ENCODE measurements at regions not wholly inside any gene's neighbourhood (a gene's known extent, or its start where the extent isn't known, plus 50 kb on each side); places are given as distances from the start of the nearest gene placed in this dataset.
"Not testable (repeated sequence)": the region's sequence is repeated elsewhere in the genome, so short reads cannot be mapped to it uniquely, and the experiment has no call there.

GRCh38 chr3:175940243-175940642, 1081.1 kb downstream of the NAALADL2 start:
- no peak for TF ChIP-seq CTCF (IDR thresholded peaks at IDR 0.05)
- H3K4me1 ChIP-seq, result no peaks in the 10 kb centered on the region
- no peaks in the 10 kb centered on the region for H3K36me3 ChIP-seq
- DNase-seq (no peak), ATAC-seq (no peak)
- WGBS, 2 donors, result 87 to 88% methylated on average over 5 of the region's 5 CpGs
- intact Hi-C loops (cut with DNase I), result no loop called here
- H3K27ac ChIP-seq, result no peak overlapping the region
- H3K9me3 ChIP-seq, result peaks cover 0 to 67% (median 4%) of the 10 kb centered on the region in 11 donors
- H3K4me3 ChIP-seq, result no peak overlapping the region
- no peaks in the 10 kb centered on the region for H3K27me3 ChIP-seq

GRCh38 chr3:175937367-175937766, 1078.2 kb downstream of the NAALADL2 start:
- H3K4me1 ChIP-seq; H3K4me3 ChIP-seq; DNase-seq; ATAC-seq; H3K36me3 ChIP-seq; H3K27me3 ChIP-seq; intact Hi-C loops (cut with DNase I); H3K27ac ChIP-seq: not testable (repeated sequence)
- WGBS, 2 donors, result 95 to 96% methylated on average over 22 of the region's 22 CpGs
- H3K9me3 ChIP-seq, result peaks cover 0 to 51% (median 5%) of the 10 kb centered on the region in 11 donors

DNA sequence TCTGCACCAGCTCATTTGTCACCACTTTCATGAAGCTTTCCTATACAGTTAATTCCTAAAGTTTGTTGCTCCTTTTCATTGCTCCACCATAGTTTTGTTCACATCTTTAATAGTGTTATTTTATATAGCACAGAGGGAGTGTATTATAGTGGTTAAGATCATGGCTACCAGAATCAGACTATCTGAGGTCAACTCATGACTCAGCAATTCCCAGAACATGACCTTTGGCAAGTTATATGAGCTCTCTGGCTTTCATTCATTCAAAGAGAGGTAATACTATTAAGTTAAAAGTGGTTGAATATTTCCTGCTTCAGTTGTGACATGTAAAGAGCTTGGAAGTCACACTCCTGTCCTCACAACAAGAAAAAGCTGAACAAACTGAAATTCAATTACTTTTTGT, 1073.5 kb downstream of the NAALADL2 start:
- ATAC-seq (no peak), DNase-seq (no peak)
- no peaks in the 10 kb centered on the region for H3K4me1 ChIP-seq
- no peak overlapping the region for H3K27ac ChIP-seq
- no peaks in the 10 kb centered on the region for H3K36me3 ChIP-seq
- no peak for TF ChIP-seq CTCF (IDR thresholded peaks at IDR 0.05)
- H3K4me3 ChIP-seq, result no peak overlapping the region
- peaks cover 0 to 45% (median 5%) of the 10 kb centered on the region in 11 donors for H3K9me3 ChIP-seq
- no peaks in the 10 kb centered on the region for H3K27me3 ChIP-seq
- intact Hi-C loops (cut with DNase I), result no loop called here

DNA sequence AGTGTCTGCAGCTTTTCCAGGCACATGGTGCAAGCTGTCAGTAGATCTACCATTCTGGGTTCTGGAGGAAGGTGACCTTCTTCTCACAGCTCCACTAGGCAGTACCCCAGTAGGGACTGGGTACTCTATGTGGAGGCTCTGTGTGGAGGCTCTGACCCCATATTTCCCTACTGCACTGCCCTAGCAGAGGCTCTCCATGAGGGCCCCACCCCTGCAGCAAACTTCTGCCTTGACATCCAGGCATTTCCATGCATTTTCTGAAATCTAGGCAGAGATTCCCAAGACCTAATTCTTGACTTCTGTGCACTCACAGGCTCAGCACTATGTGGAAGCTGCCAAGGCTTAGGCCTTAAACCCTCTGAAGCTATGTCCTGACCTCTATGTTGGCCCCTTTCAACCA, 1060.0 kb downstream of the NAALADL2 start:
- Histone ChIP-seq H3K27ac (no peak overlapping the region), H3K4me1 (no peaks in the 10 kb centered on the region), H3K9me3 (peaks cover 0 to 49% (median 4%) of the 10 kb centered on the region in 11 donors), H3K4me3 (no peak overlapping the region), H3K36me3 (no peaks in the 10 kb centered on the region), H3K27me3 (no peaks in the 10 kb centered on the region)
- intact Hi-C loops (cut with DNase I), result no loop called here
- DNase-seq (no peak), ATAC-seq (no peak)
- TF ChIP-seq CTCF (IDR thresholded peaks at IDR 0.05), result no peak

DNA sequence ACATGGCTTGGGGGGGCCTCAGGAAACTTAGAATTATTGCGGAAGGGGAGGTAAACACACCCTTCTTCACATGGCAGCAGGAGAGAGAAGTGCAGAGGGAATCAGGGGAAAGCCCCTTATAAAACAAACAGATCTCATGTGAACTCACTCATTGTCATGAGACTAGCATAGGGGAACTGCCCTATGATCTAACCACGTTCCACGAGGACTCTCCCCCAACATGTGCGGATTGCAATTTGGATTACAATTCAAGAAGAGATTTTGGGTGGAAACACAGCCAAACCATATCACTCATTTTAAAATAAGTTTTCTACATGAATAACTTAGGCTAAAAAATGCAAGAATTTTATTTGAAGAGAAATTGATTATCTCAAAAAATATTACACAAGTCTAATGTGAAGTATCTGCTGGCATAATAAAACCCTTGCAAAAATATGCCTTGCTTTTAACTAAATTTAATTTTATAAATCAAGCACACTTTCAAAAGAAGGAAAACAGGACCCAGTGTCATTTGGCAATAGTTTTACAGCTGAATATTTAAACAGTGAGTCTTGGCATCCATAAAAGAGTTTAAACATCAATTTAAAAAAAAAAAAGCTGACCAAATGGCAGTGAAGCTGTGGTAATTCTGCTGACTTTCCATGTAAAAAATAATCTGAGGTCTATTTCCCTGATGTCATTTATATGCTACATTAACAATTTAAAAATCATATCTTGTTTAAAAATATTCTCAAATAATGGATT, 1057.2 kb downstream of the NAALADL2 start:
- peak in 2 of 8 donors; percentile 34 to 46 for ATAC-seq
- intact Hi-C loops (cut with DNase I), result no loop called here
- Histone ChIP-seq H3K27me3 (no peaks in the 10 kb centered on the region), H3K4me1 (no peaks in the 10 kb centered on the region), H3K4me3 (no peak overlapping the region), H3K36me3 (no peaks in the 10 kb centered on the region), H3K27ac (no peak overlapping the region), H3K9me3 (peaks cover 0 to 35% (median 4%) of the 10 kb centered on the region in 11 donors)
- 81 to 82% methylated on average over 4 of the region's 4 CpGs for WGBS, 2 donors
- no peak for DNase-seq
- TF ChIP-seq CTCF (IDR thresholded peaks at IDR 0.05), result no peak

Measured in heart right ventricle (tissue), 16 donors.